ENCODE measurements at regions not wholly inside any gene's neighbourhood (a gene's known extent, or its start where the extent isn't known, plus 50 kb on each side); places are given as distances from the start of the nearest gene placed in this dataset.

DNA sequence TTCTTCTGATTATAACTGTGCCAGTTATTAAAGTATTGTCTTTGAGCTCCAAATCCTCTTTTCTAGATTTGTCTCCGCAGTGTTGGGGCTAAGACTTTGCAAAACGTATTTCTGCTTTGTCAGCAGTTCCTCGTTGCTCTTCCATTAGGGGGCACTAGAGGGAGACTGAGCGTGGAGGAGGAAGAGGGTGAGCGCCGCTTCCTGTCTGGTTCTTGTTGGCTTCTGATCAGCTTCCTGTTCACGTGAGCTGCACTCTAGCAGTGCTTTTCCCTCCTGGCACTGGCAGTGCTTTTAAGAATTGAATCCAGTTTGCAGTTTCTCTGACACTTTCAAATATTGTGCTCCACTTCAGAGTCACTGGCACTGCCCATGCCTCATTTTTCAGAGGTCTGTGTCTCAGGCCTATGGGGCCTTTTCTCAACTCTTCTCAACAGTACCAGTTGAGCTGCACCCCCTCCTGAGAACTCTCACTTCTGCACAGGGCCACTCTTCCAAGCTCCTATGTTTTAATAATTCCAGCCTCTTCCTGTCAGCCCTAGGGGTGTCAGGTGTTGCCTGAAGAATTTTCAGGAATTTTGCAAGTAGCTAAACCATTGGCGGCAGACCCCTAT is 54.4 kb upstream of the LCORL start:
- DNase-seq (ENCODE audit: low read depth), result no peak

DNA sequence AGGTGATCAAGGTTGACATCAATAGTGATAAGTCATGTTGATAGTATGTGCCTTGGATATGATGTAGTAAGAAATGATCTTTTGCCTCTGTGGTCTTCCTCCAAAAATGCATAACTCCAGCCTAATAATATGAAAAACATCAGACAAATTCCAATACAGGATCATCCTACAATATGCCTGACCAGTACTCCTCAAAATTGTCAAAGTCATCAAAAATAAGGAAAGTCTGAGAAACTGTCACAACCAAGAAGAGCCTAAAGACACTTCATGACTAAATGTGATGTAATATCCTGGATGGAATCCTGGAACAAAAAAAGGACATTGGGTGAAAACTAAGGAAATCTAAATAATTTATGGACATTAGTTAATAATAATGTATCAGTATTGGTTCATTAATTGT is 50.3 kb upstream of the LCORL start:
- DNase-seq (ENCODE audit: low read depth), result no peak

Data from GM04503 (cell line).